Astrocyte (in vitro differentiated cells and primary cell): ENCODE measurements at regions not wholly inside any gene's neighbourhood (a gene's known extent, or its start where the extent isn't known, plus 50 kb on each side); places are given as distances from the start of the nearest gene placed in this dataset.

Source experiments
- DNase-seq: peaks from one replicate; pipeline ENCODE4 v3.0.0-alpha.2; 2010; ENCODE audit warnings: low read depth
- FAIRE-seq: peaks from 2 replicates; lab custom pipeline; 2011; peaks lifted over from hg19 to GRCh38; lab: Jason Lieb, UNC
- H2AFZ ChIP-seq: 2 replicates; pipeline ENCODE4 v1.6.0; 2012; ENCODE audit warnings: low read depth, low read length, inconsistent platforms
- H3K27ac ChIP-seq: 2 replicates; pipeline ENCODE4 v1.5.1; 2011; ENCODE audit warnings: low read depth, low read length, inconsistent platforms
- H3K27me3 ChIP-seq: 2 replicates; pipeline ENCODE4 v1.6.0; 2011; ENCODE audit warnings: low read length, inconsistent platforms; ENCODE audit not compliant: insufficient read depth
- H3K36me3 ChIP-seq: 2 replicates; pipeline ENCODE4 v1.5.1; 2011; ENCODE audit warnings: low read length, inconsistent platforms; ENCODE audit not compliant: insufficient read depth
- H3K4me1 ChIP-seq: 2 replicates; pipeline ENCODE4 v1.5.1; 2011; ENCODE audit warnings: low read length, inconsistent platforms; ENCODE audit not compliant: insufficient read depth
- H3K4me2 ChIP-seq: 2 replicates; pipeline ENCODE4 v1.6.0; 2012; ENCODE audit warnings: low read length, inconsistent platforms
- H3K4me3 ChIP-seq: 2 replicates; pipeline ENCODE4 v1.5.1; 2011; ENCODE audit warnings: low read depth, mild to moderate bottlenecking, low read length, inconsistent platforms; ENCODE audit not compliant: insufficient read depth
- H3K79me2 ChIP-seq: 2 replicates; pipeline ENCODE4 v1.6.0; 2012; ENCODE audit warnings: mild to moderate bottlenecking, low read length, inconsistent platforms; ENCODE audit not compliant: insufficient read depth
- H3K9ac ChIP-seq: 2 replicates; pipeline ENCODE4 v1.6.0; 2012; ENCODE audit warnings: mild to moderate bottlenecking, low read length, inconsistent platforms
- H3K9me3 ChIP-seq: 2 replicates; pipeline ENCODE4 v1.5.1; 2012; ENCODE audit warnings: low read depth, mild to moderate bottlenecking, low read length, inconsistent platforms; ENCODE audit not compliant: insufficient read depth
- H4K20me1 ChIP-seq: 2 replicates; pipeline ENCODE4 v1.6.0; 2012; ENCODE audit warnings: low read length, inconsistent platforms; ENCODE audit not compliant: insufficient read depth
- H3K27ac Mint-ChIP-seq: one replicate; pipeline ENCODE4 v1.8.0; 2021; ENCODE audit warnings: mild to moderate bottlenecking, mixed read lengths; ENCODE audit not compliant: unreplicated experiment
- H3K27me3 Mint-ChIP-seq: one replicate; pipeline ENCODE4 v1.8.0; 2021; ENCODE audit warnings: low read depth, mixed read lengths; ENCODE audit not compliant: unreplicated experiment
- H3K36me3 Mint-ChIP-seq: one replicate; pipeline ENCODE4 v1.8.0; 2021; ENCODE audit warnings: low read depth, mixed read lengths; ENCODE audit not compliant: unreplicated experiment
- H3K4me1 Mint-ChIP-seq: one replicate; pipeline ENCODE4 v1.8.0; 2021; ENCODE audit warnings: low read depth, mixed read lengths; ENCODE audit not compliant: unreplicated experiment
- H3K4me3 Mint-ChIP-seq: one replicate; pipeline ENCODE4 v1.8.0; 2021; ENCODE audit warnings: mild to moderate bottlenecking, moderate library complexity, mixed read lengths; ENCODE audit not compliant: unreplicated experiment
- H3K9me3 Mint-ChIP-seq: one replicate; pipeline ENCODE4 v1.8.0; 2021; ENCODE audit warnings: mild to moderate bottlenecking, mixed read lengths; ENCODE audit not compliant: unreplicated experiment
- EZH2 ChIP-seq: IDR thresholded peaks from 2 replicates; pipeline ENCODE4 v1.6.1; 2012; ENCODE audit warnings: mild to moderate bottlenecking, low read length, inconsistent platforms; ENCODE audit not compliant: insufficient read depth
- TF ChIP-seq, protein P1 (sequence below): IDR thresholded peaks from 2 replicates; pipeline ENCODE4 v1.5.1; 2011; ENCODE audit warnings: low read depth, mild to moderate bottlenecking, inconsistent platforms, low read length, moderate library complexity; ENCODE audit not compliant: insufficient read depth

DNA sequence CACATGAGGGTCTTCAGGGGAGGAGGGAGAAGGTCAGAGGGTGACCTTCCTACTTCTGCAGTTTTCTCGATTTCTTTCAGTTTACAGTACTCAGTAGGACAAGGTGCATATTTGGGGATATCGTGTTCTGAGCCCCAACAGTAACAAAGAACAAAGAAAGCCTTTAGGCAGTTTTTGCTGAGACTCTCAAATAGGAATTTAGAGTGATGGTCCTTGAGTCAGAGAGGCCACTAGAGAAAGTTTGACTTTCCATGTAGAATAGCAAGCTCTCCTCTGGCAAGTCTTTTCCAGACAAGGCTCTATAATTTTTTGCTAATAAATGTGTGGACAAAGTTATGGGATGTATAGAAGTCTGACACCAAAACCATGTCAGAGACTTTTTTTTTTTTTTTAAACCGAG lies 194.6 kb downstream of the TM9SF2 start:
- Mint-ChIP-seq H3K4me3 (no peak overlapping the region), H3K36me3 (no peaks in the 10 kb centered on the region)

DNA sequence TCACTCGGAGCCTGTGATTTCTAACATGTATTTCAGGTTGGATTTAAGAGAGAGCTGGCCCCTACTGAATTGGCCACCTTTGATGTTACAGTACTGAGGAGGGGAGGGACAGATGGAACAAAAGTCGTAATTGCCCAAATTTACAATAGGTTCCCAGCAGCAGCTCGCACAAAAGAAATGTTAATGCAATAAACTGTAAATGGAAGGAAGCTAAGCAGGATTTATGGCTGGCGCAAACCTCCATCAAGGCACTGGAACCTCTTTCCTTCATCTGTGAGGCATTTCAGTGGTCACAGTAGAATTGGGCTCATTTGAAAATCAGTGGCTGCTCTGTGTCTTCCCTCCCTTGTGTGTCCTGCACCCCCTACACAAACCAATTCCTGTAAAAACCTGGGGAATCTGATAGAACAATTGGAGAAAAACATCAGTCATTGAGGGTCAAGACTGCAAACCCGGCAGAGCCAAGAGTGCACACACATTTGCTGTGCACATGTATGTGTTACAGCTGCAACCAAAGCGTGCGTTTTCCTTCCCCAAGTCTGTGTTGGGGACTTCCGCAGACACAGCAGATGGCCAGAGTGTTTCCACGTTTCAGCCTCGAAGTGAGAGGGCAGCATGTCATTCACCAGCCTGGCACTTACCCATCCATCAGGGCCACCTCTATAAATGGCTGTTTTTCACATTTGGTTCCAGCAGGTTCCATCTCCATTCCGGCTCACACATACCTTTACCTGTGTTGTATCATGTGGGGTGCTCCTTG lies 192.8 kb downstream of the TM9SF2 start:
- Mint-ChIP-seq H3K4me3 (no peak overlapping the region), H3K9me3 (no peaks in the 10 kb centered on the region), H3K27ac (no peak overlapping the region), H3K27me3 (peaks cover 13% of the 10 kb centered on the region), H3K36me3 (no peaks in the 10 kb centered on the region), H3K4me1 (peaks cover 13% of the 10 kb centered on the region)
- FAIRE-seq (no peak), DNase-seq (no peak)
- Histone ChIP-seq H3K9me3 (no peaks in the 10 kb centered on the region), H4K20me1 (no peaks in the 10 kb centered on the region), H3K4me2 (no peak overlapping the region), H3K27ac (no peak overlapping the region), H2AFZ (no peak overlapping the region), H3K79me2 (no peaks in the 10 kb centered on the region), H3K9ac (no peak overlapping the region), H3K4me3 (no peak overlapping the region), H3K4me1 (peaks cover under 1% of the 10 kb centered on the region), H3K36me3 (no peaks in the 10 kb centered on the region), H3K27me3 (peaks cover 14% of the 10 kb centered on the region)
- TF ChIP-seq, protein P1, sequence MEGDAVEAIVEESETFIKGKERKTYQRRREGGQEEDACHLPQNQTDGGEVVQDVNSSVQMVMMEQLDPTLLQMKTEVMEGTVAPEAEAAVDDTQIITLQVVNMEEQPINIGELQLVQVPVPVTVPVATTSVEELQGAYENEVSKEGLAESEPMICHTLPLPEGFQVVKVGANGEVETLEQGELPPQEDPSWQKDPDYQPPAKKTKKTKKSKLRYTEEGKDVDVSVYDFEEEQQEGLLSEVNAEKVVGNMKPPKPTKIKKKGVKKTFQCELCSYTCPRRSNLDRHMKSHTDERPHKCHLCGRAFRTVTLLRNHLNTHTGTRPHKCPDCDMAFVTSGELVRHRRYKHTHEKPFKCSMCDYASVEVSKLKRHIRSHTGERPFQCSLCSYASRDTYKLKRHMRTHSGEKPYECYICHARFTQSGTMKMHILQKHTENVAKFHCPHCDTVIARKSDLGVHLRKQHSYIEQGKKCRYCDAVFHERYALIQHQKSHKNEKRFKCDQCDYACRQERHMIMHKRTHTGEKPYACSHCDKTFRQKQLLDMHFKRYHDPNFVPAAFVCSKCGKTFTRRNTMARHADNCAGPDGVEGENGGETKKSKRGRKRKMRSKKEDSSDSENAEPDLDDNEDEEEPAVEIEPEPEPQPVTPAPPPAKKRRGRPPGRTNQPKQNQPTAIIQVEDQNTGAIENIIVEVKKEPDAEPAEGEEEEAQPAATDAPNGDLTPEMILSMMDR: no peak
- TF ChIP-seq EZH2: no peak

More for the DNA sequence above, 194.6 kb downstream of the TM9SF2 start:
- no peaks in the 10 kb centered on the region for H3K4me1 Mint-ChIP-seq
- H3K36me3 ChIP-seq: no peaks in the 10 kb centered on the region
- no peak overlapping the region for H3K4me3 ChIP-seq
- H3K9me3 ChIP-seq: no peaks in the 10 kb centered on the region
- H3K4me1 ChIP-seq: no peaks in the 10 kb centered on the region
- H3K27ac ChIP-seq: no peak overlapping the region
- H4K20me1 ChIP-seq: no peaks in the 10 kb centered on the region
- no peak overlapping the region for H3K9ac ChIP-seq
- H3K4me2 ChIP-seq: no peak overlapping the region
- no peak for TF ChIP-seq EZH2
- TF ChIP-seq, protein P1: no peak
- H3K27me3 ChIP-seq: peaks cover 12% of the 10 kb centered on the region
- H3K27me3 Mint-ChIP-seq: peaks cover 13% of the 10 kb centered on the region
- FAIRE-seq (no peak), DNase-seq (no peak)
- H3K27ac Mint-ChIP-seq: no peak overlapping the region
- no peaks in the 10 kb centered on the region for H3K9me3 Mint-ChIP-seq
- H2AFZ ChIP-seq: no peak overlapping the region
- H3K79me2 ChIP-seq: no peaks in the 10 kb centered on the region

DNA sequence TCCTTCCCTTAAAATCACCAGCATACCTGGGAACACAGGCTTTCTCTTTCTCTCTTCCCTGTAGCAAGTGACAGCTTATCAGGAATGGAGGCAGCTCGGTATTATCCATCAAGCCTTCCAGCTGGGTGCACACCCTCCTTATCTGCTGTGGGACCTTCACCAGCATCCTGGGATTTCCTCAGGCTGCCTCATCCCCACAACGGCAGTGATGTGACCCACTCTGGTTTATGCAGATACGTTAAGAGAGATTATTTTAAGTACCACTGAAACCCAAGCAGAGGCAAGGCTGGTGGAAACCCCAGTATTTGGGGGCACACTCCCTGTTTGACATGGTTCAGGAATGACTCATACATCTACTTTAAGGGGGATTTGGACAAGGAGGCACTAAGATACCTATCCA lies 192.1 kb downstream of the TM9SF2 start:
- no peaks in the 10 kb centered on the region for H3K9me3 Mint-ChIP-seq
- Histone ChIP-seq H4K20me1 (no peaks in the 10 kb centered on the region), H3K9me3 (no peaks in the 10 kb centered on the region), H3K27ac (no peak overlapping the region), H3K79me2 (no peaks in the 10 kb centered on the region), H3K4me1 (peaks cover 7% of the 10 kb centered on the region), H2AFZ (no peak overlapping the region), H3K4me2 (no peak overlapping the region), H3K9ac (no peak overlapping the region), H3K4me3 (no peak overlapping the region), H3K36me3 (no peaks in the 10 kb centered on the region), H3K27me3 (peaks cover 14% of the 10 kb centered on the region)
- H3K27ac Mint-ChIP-seq: no peak overlapping the region
- no peak overlapping the region for H3K4me3 Mint-ChIP-seq
- peaks cover 13% of the 10 kb centered on the region for H3K27me3 Mint-ChIP-seq
- FAIRE-seq (no peak), DNase-seq (no peak)
- TF ChIP-seq, protein P1: no peak
- TF ChIP-seq EZH2: no peak
- H3K36me3 Mint-ChIP-seq: no peaks in the 10 kb centered on the region
- H3K4me1 Mint-ChIP-seq: peaks cover 20% of the 10 kb centered on the region
